ENCODE measurements at regions not wholly inside any gene's neighbourhood (a gene's known extent, or its start where the extent isn't known, plus 50 kb on each side); places are given as distances from the start of the nearest gene placed in this dataset.

DNA sequence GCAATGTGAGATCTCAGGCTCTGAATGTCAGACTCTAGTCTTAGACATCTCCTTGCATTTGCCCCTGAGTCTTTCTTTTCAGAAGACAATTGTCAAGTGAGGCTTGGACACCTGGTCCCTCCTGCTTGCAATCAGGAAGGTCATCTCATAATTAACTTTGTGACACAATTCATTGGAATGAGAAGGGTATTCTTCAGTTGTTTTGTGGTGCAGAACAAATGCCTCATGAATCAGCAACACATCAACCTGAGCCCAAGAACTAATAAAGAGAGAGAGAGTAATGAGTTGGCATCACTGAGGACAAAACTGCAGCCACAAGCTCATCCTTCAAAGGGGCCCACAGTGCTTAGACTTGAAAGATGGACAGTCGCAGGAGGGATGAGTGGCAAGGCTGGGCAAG lies 375.8 kb downstream of the INSC start:
- no peak for DNase-seq

DNA sequence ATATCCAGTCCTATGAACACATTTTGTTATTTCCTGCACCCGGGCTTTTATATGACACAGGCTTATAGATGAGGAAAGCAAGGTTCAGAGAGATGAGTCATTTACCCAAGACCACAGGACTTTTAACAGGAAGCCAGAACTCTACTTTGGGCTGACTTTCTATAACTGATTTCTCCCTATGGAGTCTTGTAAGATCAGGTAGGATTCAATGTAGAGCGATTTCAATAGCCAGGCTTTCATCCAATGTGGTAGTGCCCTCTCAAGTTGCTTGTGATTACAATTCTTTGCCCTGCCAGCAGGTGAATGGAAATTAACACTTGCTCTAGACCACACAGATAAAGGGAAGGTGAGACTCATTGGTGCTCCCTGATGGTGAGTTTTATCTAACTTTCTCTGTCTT lies 378.3 kb downstream of the INSC start:
- no peak for DNase-seq

DNA sequence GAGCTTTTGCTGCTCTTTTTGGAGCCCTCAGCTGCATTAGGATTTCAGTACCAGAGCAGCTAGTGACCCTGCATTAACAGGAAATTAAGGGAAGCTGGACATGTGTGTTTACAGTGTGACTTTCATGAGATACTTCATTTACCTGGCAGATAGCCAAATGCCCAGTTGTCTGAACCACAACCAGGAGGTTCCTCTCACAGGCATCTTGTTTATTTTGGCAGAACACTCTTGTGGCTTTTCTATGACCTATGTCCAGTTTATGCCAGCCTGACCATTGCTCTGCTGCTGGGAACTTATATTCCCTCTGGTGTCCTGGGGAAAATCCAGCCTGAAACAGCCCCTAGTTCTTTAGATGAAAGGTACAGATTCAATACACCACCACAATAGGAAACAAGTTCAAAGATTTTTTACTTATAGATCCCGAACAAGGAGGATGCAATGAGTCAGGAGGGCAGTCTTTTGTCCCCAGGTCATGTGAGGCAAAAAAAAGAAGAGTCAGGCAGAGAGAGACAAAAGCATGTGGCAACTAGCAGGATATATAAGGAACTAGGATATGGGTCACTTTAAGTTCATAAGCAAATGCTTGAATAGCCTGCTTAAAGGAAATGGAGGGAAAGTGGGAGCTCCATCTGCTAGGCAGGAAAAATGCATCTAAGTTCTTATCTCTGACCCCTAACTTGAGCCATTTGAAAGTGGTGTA lies 379.3 kb downstream of the INSC start:
- no peak for DNase-seq

DNA sequence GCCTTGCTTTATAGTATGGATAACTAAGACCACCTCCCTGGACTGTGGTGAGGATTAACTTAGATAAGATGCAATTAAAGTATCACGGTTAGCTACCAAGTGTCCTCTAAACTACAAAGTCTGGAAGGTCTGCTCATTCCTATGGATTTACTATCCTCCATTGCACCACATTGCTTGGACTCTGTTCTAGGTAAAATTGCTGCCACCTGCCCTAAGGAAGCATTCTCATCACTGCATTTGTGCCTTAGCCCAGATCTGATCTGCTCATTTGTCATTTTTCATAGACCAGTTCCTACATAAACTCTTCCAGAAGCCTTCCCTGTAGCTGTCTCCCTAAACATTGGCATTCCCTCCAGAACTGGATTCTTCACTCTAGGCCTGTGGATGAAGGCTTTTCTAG lies 380.0 kb downstream of the INSC start:
- no peak for DNase-seq

DNA sequence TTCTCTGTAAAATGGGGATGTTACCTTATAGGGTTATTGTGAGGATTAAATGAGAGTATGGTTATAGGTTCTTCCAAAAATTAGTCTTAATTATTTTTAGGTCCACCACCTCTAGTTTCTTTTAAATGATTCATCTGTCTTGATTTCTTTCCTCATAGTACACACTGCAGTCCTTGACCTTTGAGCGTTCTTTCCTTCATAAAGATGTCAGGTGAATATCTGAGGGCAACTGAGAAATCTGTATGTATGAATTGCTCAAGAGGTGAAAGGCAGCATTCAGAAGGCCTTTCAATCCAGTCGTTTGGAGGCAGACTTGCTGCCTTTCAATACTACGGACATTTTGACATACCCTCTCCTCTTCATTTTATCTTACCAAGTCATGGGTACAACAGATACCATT lies 380.7 kb downstream of the INSC start:
- DNase-seq = no peak

DNA sequence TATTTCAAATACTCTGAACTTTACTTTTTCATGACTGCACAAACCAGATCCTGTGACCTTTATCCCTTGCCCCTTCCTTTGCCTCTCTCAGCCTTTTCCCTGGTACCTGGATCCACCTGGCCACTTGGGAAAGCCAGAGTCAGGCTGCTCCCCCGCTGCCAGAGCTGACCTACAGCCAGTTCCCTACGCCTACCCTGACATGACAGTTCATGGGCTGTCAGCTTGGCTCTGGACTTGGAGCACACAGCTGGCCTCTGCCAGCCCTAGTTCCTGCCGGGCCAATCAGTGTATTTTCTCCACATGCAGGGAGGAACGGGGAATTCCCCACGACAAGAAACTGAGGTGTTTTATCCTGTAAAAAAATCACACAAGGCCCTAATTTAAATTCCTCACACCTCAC lies 382.6 kb downstream of the INSC start:
- DNase-seq = no peak

DNA sequence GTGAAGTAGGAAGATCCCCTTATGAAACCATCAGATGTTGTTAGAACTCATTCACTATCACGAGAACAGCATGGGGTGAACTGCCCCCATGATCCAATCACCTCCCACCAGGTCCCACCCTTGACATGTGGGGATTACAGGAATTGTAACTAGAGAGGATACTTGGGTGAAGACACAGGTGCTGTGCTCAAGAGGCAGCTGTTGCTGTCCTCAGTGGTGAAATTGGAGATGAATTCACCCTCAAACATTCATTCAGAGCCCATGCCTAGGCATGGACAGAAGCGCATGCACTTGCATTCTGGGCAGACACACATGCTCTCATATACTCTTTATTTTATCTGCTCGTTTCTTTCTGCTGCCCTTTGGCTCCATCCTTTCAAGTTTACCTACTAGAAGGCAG lies 385.0 kb downstream of the INSC start:
- no peak for DNase-seq

DNA sequence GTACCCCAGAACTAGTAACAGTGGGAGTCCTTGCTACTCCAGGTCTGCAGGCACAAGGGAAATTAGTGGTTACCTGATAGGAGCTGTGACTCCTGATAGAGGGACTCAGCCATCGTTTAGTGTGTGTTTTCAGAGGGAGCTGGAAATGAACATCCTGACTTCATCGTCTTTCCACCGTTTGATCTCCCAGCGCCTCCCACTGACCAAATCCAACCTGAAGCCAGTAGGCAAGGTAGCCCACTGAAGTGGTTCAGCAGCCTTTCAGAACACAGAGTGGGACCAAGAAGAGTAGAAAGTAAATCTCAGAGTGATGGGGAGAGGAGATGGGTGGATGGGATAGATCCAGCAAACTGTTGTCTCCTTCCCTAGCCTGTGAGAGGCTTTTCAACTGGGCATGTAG lies 385.9 kb downstream of the INSC start:
- DNase-seq = no peak

DNA sequence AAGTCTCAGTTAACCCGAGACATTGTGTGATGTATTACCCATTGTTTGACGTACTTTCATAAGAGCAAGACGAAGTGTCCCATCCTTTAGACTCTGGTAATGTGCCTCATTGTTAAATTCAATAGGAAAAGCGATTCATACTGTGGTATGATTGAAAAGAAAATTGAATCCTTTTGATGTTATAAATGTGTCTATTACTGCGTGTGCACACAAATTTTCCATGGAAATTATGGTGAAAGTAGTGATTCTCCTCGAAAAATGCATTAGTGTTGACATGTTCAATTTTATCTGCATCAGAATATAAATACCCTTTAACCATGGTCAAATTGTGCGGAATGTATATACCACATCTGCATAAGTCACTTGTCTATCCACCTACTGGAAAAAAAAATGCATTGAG lies 386.8 kb downstream of the INSC start:
- no peak for DNase-seq

DNA sequence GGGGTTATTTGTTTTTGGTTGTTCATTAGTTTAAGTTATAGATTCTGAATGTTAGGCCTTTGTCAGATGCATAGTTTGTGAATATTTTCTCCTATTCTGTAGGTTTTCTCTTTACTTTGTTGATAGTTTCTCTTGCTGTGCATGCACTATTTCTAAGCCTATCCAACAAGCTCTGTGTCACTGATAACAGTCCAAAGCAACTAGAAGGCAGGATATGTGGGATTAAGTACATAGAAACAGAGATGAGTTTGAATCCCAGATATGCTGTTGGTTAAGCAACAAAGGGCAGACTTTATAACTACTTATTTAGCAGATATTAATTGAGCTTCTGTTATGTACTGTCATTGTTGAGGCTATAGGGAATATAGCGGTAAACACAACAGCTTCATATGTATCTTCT lies 390.4 kb downstream of the INSC start:
- no peak for DNase-seq

DNA sequence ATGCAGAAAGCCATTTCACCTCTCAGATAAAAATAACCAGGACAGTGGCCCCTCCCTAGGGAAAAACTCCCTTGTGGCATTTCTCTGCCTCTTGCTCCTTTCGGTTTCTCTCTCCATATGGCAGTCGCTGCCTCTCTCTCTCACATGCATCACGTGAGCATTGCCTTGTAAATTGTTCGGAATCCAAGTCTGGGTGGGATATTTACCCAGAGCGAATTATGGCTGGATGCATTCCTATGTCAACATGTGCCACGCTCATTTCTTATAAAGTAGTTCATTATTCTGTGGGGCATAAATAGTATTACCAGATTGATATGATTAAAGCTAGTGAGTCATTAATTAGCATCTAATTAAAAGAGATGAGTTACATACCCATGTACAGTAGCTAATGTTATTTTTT lies 392.9 kb downstream of the INSC start:
- no peak for DNase-seq

DNA sequence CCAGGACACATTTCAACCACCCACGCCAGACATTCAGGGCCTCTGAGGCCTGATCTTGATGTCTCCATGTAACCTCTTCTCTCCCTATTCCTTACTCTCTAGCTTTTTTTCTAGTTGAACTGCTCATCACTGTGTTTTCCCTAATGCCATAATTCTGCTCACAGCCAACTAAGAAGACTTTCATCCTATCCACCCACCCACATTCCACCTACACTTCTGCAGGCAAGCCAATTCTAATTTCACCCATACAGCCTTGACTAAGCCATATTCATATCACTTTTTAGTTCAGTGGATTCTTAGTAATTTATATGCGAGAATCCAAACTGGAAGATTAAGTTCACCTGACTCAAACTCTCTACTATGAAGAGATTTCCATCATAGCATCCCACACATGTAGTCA lies 394.4 kb downstream of the INSC start:
- no peak for DNase-seq

DNA sequence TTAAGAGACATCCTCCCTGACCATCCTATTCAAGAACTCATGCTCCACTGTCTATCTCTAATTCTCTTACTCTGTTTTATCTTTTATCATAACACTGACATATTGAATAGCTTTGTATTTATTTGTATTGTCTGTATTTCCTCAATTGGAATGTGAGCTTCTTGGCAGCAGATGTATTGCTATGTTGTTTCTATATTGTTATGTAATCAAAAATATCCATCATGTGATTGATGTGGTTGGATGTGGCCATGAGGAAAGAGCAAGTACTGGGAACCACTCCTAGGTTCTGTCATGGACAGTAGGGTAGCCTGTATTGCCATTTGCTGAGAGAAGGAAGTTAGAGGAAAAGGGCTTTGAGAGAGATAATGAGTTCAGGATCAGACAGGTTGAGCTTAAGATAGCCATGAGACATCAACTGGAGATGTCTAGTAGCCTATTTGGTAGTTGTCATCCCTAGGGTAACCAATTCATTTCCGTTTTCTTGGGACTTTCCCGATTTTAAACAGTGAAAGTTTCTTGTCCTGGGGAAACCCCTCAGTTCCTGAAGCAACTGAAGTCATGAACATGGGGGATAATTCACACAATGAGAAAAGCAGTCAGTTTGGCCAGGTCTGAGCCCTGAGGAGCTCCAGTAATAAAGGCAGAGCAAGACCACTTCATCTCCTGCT lies 404.5 kb downstream of the INSC start:
- DNase-seq = no peak

DNA sequence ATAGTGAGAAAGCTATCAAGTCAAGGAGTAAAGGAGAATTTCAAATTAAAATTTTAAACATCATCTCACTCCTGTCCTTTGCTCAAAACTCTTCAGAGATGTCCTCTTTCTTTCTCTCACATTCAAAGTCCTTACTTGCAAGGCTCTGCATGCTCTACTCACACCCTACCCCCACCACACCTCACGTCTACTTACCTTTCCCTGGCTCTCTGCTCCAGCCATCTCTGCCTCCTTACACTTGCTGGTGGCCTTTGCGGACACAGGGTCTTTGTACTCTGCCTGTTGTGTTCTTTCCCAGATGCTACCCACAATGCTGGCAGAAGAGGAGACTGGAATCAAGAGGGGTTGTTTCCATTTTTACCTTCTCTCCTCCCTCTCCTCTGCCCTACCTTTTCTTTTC lies 405.2 kb downstream of the INSC start:
- DNase-seq = no peak

DNA sequence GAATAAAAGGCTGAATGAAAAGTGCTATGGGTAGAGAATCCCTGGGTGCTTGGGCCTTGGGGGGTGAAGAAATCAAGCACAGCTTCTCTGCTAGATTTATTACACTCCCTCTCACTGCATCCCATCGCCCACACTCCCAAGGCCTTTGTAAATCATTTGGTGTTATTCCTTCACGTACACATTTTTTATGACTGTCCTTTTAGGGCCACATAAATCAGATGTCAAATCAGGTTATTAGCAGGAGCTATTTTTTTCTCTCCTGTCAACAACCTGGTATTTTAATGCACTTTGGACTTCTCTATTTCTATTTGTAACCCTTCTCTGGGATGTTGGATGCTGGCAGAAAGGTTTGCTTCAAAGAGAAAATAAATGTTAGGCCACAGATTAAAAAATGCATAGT lies 408.8 kb downstream of the INSC start:
- no peak for DNase-seq

DNA sequence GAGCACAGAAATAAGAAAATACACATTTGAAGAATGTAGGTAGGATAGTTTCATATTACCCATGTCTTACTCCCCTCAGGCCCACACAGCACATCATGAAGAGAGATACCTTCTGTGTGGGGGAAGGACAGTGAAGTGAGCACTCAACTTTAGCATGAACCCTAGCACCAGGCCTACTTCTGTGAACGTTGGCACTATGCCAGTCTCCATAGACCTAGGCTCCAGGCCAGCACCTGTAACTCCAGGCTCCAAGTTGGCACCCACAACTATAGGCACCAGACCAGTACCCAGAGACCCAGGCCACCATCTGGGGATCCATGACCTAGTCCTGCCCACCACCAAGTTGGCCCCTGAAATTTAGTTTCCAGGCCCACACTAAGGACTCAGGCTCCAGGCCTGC lies 410.9 kb downstream of the INSC start:
- DNase-seq = no peak

DNA sequence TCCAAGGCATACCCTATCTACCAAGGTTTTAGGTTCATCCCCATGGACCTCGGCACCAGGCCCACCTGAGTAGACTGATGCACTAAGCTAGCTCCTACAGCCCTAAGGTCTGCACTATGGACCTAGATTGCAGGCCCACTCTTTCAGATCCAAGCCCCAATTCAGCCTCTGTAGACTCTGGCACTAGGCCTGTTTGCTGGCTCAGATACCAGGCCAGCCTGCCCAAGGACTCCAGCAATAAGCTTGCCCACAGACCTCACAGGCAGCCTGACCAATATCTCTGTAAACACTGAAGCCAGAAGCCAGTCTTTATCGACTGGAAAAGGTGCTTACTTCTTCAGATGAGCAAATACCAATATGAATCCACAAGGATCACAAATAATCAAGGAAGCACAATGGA lies 411.3 kb downstream of the INSC start:
- DNase-seq = no peak

DNA sequence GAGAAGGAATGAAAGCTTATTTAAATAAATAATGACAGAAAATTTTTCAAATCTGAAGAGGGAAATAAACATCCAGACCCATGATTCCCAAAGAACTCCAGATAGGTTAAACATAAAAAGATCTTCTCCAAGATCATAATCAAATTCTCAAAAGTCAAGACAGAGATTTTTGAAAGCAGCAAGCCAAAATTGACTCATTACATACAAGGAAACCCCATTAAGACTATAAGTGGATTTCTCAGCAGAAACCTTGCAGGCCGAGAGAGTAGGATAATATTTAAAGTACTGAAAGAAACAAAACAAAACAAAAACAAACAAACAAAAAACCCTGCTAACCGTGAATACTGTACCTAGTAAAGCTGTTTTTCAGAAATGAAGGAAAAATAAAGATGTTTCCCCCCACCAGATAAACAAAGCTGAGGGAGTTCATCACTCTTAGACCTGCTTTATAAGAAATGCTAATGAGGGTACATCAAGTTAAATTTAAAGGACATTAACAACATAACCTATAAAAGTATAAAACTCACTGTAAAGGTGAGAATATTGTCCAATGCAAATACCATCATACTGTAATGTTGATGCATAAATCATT lies 412.2 kb downstream of the INSC start:
- DNase-seq = no peak

DNA sequence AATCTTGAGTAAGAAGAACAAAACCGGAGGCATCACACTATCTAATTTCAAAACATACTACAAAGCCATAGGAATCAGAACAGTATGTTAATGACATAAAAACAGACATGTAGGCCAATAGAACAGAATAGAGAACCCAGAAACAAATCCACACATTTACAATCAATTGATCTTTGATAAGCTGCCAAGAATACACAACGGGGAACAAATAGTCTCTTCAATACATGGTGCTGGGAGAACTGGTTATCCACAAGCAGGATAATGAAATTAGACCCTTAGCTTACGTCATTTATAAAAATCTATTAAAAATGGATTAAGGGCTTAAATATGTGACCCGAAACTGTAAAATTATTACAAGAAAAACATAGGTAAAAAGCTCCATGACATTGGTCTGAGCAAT lies 417.7 kb downstream of the INSC start:
- DNase-seq = no peak

DNA sequence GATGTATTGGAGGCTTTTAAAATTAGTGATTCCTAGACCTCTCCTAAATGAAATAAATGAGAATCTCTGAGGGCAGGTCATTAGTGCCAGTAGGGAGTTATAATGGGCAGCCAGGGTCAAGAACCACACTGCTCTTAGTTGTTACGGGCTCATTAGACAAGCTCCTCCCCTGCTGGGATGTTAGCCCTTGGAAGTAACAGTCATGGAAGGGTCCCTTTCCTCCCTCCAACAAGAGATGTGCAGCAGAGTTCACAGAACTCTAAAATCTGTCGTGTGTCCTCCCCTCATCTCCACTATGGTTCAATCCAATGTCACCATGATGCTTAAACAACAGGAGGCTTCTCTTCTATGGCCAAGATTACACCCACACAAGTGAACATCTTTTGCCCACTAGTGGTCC lies 419.5 kb downstream of the INSC start:
- no peak for DNase-seq

DNA sequence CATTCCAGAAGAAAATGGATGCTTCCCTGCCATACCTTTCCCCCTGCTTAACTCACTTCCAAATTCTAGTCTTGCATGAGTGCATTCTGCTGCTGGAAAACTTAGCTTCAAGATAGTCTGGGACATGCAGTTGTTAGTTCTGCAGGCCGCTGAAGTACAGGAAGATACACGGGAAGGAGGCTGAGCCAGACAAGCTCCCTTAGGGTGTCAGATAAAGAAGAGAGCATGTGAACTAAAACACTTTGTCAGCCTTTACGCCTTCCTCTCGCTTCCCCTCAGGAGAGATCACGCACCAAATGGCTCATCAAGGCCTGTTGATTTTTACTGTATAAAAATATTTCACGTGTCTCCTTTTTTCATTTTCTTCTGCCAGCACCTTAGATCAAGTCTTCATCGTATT lies 420.7 kb downstream of the INSC start:
- no peak for DNase-seq

DNA sequence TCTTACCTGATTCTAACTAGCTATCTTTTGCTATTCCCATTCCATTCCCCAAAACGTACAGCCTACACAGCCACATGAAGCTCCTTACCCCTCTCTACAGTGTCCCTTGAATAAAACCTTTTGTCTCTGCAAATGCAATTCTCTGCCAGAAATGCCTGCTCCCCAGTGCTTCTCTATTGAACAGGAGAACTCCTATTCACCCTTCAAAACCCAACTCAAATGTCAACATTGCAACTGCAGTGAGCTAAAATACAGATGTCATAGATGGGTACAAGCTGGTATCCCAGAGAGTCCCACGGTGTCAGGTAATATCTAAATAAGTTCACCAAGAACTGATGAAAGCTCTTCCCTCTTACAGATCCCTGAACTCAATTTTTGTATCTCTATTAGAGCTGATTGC lies 421.7 kb downstream of the INSC start:
- no peak for DNase-seq

DNA sequence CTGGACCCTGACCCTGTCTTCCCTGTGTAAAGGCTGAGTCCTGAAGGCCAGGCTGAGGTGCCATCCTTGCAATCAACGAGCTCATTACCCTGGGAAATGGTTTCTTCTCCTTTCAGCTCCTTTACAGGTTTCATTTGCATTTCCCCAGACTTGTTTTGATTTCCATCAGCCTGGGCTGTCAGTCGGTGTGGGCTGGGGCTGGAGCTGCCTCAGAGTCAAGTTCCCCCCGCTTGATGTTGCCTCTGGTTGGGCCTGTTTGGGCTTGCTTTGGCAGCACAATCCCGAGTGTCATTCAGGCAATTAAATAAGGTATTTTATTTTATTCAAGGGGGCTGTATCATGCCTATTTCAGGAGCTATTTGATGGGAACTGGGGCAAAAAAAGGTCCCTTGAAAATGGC lies 424.9 kb downstream of the INSC start:
- no peak for DNase-seq

DNA sequence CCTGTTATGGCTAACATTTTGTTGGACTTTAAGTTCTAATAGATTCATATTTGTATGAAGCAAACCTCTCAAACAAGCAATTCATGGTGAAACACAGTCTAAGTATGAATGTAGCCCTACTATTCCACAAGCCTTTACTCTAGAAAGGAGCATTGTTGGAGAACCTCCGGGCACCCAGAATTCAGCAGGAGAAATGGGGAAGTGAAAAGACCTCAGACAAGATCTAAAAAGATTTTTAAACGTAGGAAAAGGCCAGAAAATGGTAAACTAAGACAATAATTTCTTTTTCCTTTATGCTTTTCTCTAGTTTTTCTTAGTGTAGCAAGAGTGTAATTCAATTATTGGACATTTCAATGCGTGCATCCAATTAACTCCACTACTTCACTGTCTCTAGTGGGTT lies 426.4 kb downstream of the INSC start:
- no peak for DNase-seq

DNA sequence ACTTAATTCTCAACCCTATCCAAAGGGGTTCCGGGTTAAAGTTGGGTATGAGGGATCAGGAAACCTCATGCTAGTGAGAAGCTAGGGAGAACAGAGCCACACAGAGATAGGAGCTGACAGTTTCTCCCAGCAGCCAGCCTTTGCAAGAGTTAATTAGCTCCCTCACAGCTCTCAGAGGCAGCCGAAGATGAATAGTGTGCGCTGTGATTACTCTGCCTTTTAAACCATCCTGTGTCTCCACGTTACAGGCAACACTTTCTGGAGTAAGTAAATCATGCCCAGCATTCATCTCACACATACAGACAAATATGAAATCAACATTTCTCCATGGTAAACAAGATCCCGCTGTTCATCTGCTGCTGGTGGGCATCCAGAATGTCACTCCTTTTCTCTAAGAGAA lies 429.6 kb downstream of the INSC start:
- DNase-seq = no peak

All from activated gamma-delta T cell treated with Interleukin-2 at 50 U/mL for 16 hours (primary cell).